ENCODE measurements at regions not wholly inside any gene's neighbourhood (a gene's known extent, or its start where the extent isn't known, plus 50 kb on each side); places are given as distances from the start of the nearest gene placed in this dataset.
"Not testable (repeated sequence)": the region's sequence is repeated elsewhere in the genome, so short reads cannot be mapped to it uniquely, and the experiment has no call there.

DNA sequence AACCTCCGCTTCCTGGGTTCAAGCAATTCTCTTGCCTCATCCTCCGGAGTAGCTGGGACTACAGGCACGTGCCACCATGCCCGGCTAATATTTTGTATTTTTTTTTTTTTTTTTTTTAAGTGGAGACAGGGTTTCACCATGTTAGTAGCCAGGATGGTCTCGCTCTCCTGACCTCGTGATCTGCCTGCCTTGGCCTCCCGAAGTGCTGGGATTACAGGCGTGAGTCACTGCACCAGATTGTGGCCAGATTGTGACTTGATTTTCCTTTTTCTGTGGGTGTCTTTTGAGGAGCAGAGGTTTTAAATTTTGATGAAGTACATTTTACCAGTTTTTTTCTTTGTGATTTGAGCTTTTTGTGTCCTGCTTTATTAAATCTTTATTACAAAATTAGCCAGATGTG, 53.0 kb upstream of the TEX264 start:
- DNase-seq (ENCODE audit: extremely low read depth in 1 of 4, low spot score in 3 of 4); CTCF ChIA-PET (ENCODE audit: low intra/inter-chr PET ratio); H3K27ac ChIP-seq (ENCODE audit: extremely low read depth, low read depth, low read length); H2AFZ ChIP-seq (ENCODE audit: low read depth, low read length); POLR2A ChIA-PET; H4K20me1 ChIP-seq (replicated peaks; ENCODE audit: control insufficient read depth, insufficient read depth, low read length); in situ Hi-C loops (cut with MboI); H3K9me1 ChIP-seq (ENCODE audit: control insufficient read depth, insufficient read depth, low read length); H3K36me3 ChIP-seq (ENCODE audit: control insufficient read depth, insufficient read depth, low read length); BruUV-seq (replicated peaks); H3K9me3 ChIP-seq (replicated peaks; ENCODE audit: control insufficient read depth, insufficient read depth, low read depth, low read length); ATAC-seq; H3K4me3 ChIP-seq; H3K27me3 ChIP-seq (ENCODE audit: control insufficient read depth in 2 of 2, insufficient read depth in 2 of 2, low read length in 2 of 2); intact Hi-C loops (cut with micrococcal nuclease); H3K79me2 ChIP-seq (ENCODE audit: control insufficient read depth, insufficient read depth, low read length); H3K4me1 ChIP-seq (replicated peaks in 1 of 2; ENCODE audit: control insufficient read depth in 2 of 2, insufficient read depth in 2 of 2, low read length in 2 of 2); H3K4me2 ChIP-seq (ENCODE audit: insufficient read depth, low read length); H3K9ac ChIP-seq (ENCODE audit: insufficient read depth in 1 of 2, low read depth in 2 of 2, low read length in 2 of 2); FAIRE-seq: not testable (repeated sequence)
- WGBS (ENCODE audit: insufficient coverage, low coverage, missing lambda C conversion rate) = 53% methylated on average over 5 of the region's 8 CpGs
- TF ChIP-seq KDM1A (IDR thresholded peaks at IDR 0.05) = peak; percentile 90 to 93
- TF ChIP-seq HDAC1 (IDR thresholded peaks at IDR 0.05) = peak in 1 of 2 experiments; percentile 54; a peak in 1 of 4 replicates
- TF ChIP-seq RCOR1 (IDR thresholded peaks at IDR 0.05; ENCODE audit: borderline replicate concordance in 1 of 2, low read depth in 2 of 2, low read length in 2 of 2) = 0 out of 4 replicates have a peak, but pooled peaks of 1 of the 2 experiments have one; percentile 38

DNA sequence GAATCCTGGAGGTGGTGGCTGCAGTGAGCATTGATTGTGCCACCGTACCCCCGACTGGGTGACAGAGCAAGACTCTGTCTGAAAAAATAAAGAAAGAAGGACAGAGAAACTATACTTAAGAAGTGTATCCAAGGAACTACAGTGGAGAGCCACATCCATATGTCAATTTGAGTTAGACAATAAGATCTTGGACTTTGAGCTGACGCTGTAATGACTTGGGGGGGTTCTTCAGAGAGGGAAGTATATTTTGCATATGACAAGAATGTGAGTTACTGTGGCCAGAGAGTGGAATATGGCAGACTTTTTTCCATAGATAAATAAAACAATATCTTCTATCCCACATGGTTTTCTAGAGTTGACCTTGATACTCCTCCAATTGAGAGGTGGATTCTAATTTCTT, 52.6 kb upstream of the TEX264 start:
- 89% methylated on average over 3 of the region's 3 CpGs for WGBS (ENCODE audit: insufficient coverage, low coverage, missing lambda C conversion rate)
- H3K27me3 ChIP-seq (ENCODE audit: control insufficient read depth in 2 of 2, insufficient read depth in 2 of 2, low read length in 2 of 2) = no peaks in the 10 kb centered on the region
- no peak for DNase-seq (ENCODE audit: extremely low read depth in 1 of 4, low spot score in 3 of 4)
- no TSS peak for BruUV-seq (replicated peaks)
- no peak for ATAC-seq
- no peaks in the 10 kb centered on the region for H3K4me1 ChIP-seq (replicated peaks in 1 of 2; ENCODE audit: control insufficient read depth in 2 of 2, insufficient read depth in 2 of 2, low read length in 2 of 2)
- no peak overlapping the region for H3K9ac ChIP-seq (ENCODE audit: insufficient read depth in 1 of 2, low read depth in 2 of 2, low read length in 2 of 2)
- H4K20me1 ChIP-seq (replicated peaks; ENCODE audit: control insufficient read depth, insufficient read depth, low read length) = no peaks in the 10 kb centered on the region
- H3K9me3 ChIP-seq (replicated peaks; ENCODE audit: control insufficient read depth, insufficient read depth, low read depth, low read length) = no peaks in the 10 kb centered on the region
- no peaks in the 10 kb centered on the region for H3K79me2 ChIP-seq (ENCODE audit: control insufficient read depth, insufficient read depth, low read length)
- H3K4me2 ChIP-seq (ENCODE audit: insufficient read depth, low read length) = no peak overlapping the region
- H3K27ac ChIP-seq (ENCODE audit: extremely low read depth, low read depth, low read length) = no peak overlapping the region
- CTCF ChIA-PET (ENCODE audit: low intra/inter-chr PET ratio) = no interaction called here
- H3K4me3 ChIP-seq = no peak overlapping the region
- H3K9me1 ChIP-seq (ENCODE audit: control insufficient read depth, insufficient read depth, low read length) = no peaks in the 10 kb centered on the region
- in situ Hi-C loops (cut with MboI) = no loop called here
- no peaks in the 10 kb centered on the region for H3K36me3 ChIP-seq (ENCODE audit: control insufficient read depth, insufficient read depth, low read length)
- no peak for FAIRE-seq
- POLR2A ChIA-PET = interaction anchor here (0.6 kb wide), 1 partner anchor 398 kb away, joined by 3 read pairs; no protein-coding TSS in a partner anchor
- intact Hi-C loops (cut with micrococcal nuclease) = no loop called here
- H2AFZ ChIP-seq (ENCODE audit: low read depth, low read length) = no peak overlapping the region
- TF ChIP-seq, protein P1, sequence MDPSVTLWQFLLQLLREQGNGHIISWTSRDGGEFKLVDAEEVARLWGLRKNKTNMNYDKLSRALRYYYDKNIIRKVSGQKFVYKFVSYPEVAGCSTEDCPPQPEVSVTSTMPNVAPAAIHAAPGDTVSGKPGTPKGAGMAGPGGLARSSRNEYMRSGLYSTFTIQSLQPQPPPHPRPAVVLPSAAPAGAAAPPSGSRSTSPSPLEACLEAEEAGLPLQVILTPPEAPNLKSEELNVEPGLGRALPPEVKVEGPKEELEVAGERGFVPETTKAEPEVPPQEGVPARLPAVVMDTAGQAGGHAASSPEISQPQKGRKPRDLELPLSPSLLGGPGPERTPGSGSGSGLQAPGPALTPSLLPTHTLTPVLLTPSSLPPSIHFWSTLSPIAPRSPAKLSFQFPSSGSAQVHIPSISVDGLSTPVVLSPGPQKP (CRISPR knock-in tag; IDR thresholded peaks at IDR 0.05) = no peak
- TF ChIP-seq ZKSCAN3 (CRISPR knock-in tag; IDR thresholded peaks at IDR 0.05) (no peak), NR3C1 (CRISPR knock-in tag; IDR thresholded peaks at IDR 0.05) (no peak), RFX1 (IDR thresholded peaks at IDR 0.05) (no peak), HDAC1 (IDR thresholded peaks at IDR 0.05) (no peak), ZBTB7A (IDR thresholded peaks at IDR 0.05; ENCODE audit: borderline replicate concordance, control insufficient read depth, low read depth, low read length) (no peak), MYBL2 (IDR thresholded peaks at IDR 0.05; ENCODE audit: low read depth) (no peak), MYBL2 (CRISPR knock-in tag; IDR thresholded peaks at IDR 0.05; ENCODE audit: borderline replicate concordance) (no peak)
- TF ChIP-seq, protein P2, sequence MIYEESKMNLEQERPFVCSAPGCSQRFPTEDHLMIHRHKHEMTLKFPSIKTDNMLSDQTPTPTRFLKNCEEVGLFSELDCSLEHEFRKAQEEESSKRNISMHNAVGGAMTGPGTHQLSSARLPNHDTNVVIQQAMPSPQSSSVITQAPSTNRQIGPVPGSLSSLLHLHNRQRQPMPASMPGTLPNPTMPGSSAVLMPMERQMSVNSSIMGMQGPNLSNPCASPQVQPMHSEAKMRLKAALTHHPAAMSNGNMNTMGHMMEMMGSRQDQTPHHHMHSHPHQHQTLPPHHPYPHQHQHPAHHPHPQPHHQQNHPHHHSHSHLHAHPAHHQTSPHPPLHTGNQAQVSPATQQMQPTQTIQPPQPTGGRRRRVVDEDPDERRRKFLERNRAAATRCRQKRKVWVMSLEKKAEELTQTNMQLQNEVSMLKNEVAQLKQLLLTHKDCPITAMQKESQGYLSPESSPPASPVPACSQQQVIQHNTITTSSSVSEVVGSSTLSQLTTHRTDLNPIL (CRISPR knock-in tag; IDR thresholded peaks at IDR 0.05) = no peak

Measured in K562 (cell line).